GM12878 (cell line): ENCODE measurements at regions not wholly inside any gene's neighbourhood (a gene's known extent, or its start where the extent isn't known, plus 50 kb on each side); places are given as distances from the start of the nearest gene placed in this dataset.

Source experiments
- ATAC-seq: fragments of 200-7000 bp; cut with Tn5 transposase; 3 replicates; pipeline ENCODE4 v1.9.1; 2020; ENCODE audit warnings: mild to moderate bottlenecking, moderate library complexity
- BruUV-seq: library from RNA; stranded (reverse); fragments of 400-500 nt; replicated peaks from 2 replicates; lab custom pipeline; 2021; lab: Mats Ljungman, UMichigan
- CTCF ChIA-PET: fragments of 300-600 bp; sonication (Branson Sonifier 250); formaldehyde crosslinking; extraction: SDS; loops from one replicate; lab custom pipeline; 2021; ENCODE audit warnings: inconsistent platforms; lab: Yijun Ruan, JAX
- POLR2A ChIA-PET: fragments of 350-600 bp; formaldehyde crosslinking; extraction: SDS; loops from one replicate; lab custom pipeline; 2021; ENCODE audit warnings: inconsistent platforms; lab: Charles Lee
- RAD21 ChIA-PET: fragments of 300-600 bp; sonication (Branson Sonifier 250); formaldehyde crosslinking; loops from one replicate; lab custom pipeline; 2023; ENCODE audit warnings: antibody characterized with exemption; ENCODE audit not compliant: unreplicated experiment; lab: Charles Lee
- SMC1A ChIA-PET: fragments of 300-600 bp; sonication (Branson Sonifier 250); formaldehyde crosslinking; loops from one replicate; lab custom pipeline; 2023; ENCODE audit not compliant: unreplicated experiment, uncharacterized antibody; lab: Charles Lee
- DNase-seq: peaks from one replicate; pipeline ENCODE4 v3.0.0-alpha.2; 2011; ENCODE audit warnings: low read depth, low spot score
- FAIRE-seq: peaks from 3 replicates; lab custom pipeline; 2011; peaks lifted over from hg19 to GRCh38; lab: Jason Lieb, UNC
- H2AFZ ChIP-seq: 2 replicates; pipeline ENCODE4 v1.6.0; 2011; ENCODE audit warnings: low read depth, low read length, control low read depth; ENCODE audit not compliant: control insufficient read depth
- H3K27ac ChIP-seq: 2 replicates; pipeline ENCODE4 v1.5.1; 2011; ENCODE audit warnings: control low read depth; ENCODE audit not compliant: control insufficient read depth, insufficient read depth
- H3K27me3 ChIP-seq, 2 experiments: replicated peaks in 1 of 2; 2 replicates each; pipeline versions ENCODE4 v1.6.0 to v1.6.1; 2011; ENCODE audit warnings: low read length in 1 of 2; ENCODE audit not compliant: control insufficient read depth in 2 of 2, insufficient read depth in 2 of 2
- H3K36me3 ChIP-seq, 2 experiments: 2 replicates each; pipeline ENCODE4 v1.5.1; 2011; ENCODE audit warnings: low read length in 1 of 2; ENCODE audit not compliant: control insufficient read depth in 2 of 2, insufficient read depth in 2 of 2
- H3K4me1 ChIP-seq: 2 replicates; pipeline ENCODE4 v1.6.1; 2011; ENCODE audit warnings: mild to moderate bottlenecking, low read length, moderate library complexity, mixed read lengths; ENCODE audit not compliant: control insufficient read depth, insufficient read depth
- H3K4me2 ChIP-seq: 2 replicates; pipeline ENCODE4 v1.6.0; 2011; ENCODE audit warnings: control low read depth; ENCODE audit not compliant: control insufficient read depth, insufficient read depth
- H3K4me3 ChIP-seq: fragments of 200-600 bp; sonication (generic); 2 replicates; pipeline ENCODE4 v1.5.1; 2016
- H3K79me2 ChIP-seq: 2 replicates; pipeline ENCODE4 v1.6.0; 2011; ENCODE audit warnings: low read length; ENCODE audit not compliant: control insufficient read depth, insufficient read depth
- H3K9ac ChIP-seq: 2 replicates; pipeline ENCODE4 v1.8.0; 2011; ENCODE audit warnings: low read length, control low read depth, mixed read lengths; ENCODE audit not compliant: control insufficient read depth, insufficient read depth
- H3K9me3 ChIP-seq: replicated peaks from 3 replicates; pipeline ENCODE4 v1.5.1; 2011; ENCODE audit warnings: mild to moderate bottlenecking, low read length; ENCODE audit not compliant: control insufficient read depth, insufficient read depth
- H4K20me1 ChIP-seq: 2 replicates; pipeline ENCODE4 v1.6.0; 2011; ENCODE audit not compliant: control insufficient read depth, insufficient read depth
- CBFB ChIP-seq: IDR thresholded peaks from 2 replicates; pipeline ENCODE4 v1.6.1; 2016; ENCODE audit warnings: antibody characterized with exemption, low read depth
- CREM ChIP-seq: IDR thresholded peaks from 2 replicates; pipeline ENCODE4 v1.6.1; 2014; ENCODE audit warnings: antibody characterized with exemption, low read depth
- EP300 ChIP-seq, 2 experiments: fragments of 150-350 bp in 1 of 2; IDR thresholded peaks; 2 replicates each; pipeline ENCODE4 v1.6.1; 2011 to 2012; ENCODE audit warnings: low read depth in 2 of 2, low read length in 2 of 2, borderline replicate concordance in 1 of 2, improper control_type of control experiment in 1 of 2, inconsistent platforms in 1 of 2; ENCODE audit not compliant: control insufficient read depth in 1 of 2
- FOS ChIP-seq: IDR thresholded peaks from 3 replicates; pipeline ENCODE4 v1.6.1; 2011; ENCODE audit warnings: borderline replicate concordance; ENCODE audit not compliant: insufficient read length; ENCODE audit errors: extremely low read depth
- HDAC6 ChIP-seq: fragments of 200-600 bp; sonication (generic); IDR thresholded peaks from one replicate; pipeline ENCODE4 v1.8.0; 2017; ENCODE audit warnings: antibody characterized with exemption; ENCODE audit not compliant: unreplicated experiment
- NR2C1 ChIP-seq: fragments of 450-650 bp; IDR thresholded peaks from 2 replicates; pipeline ENCODE4 v1.6.1; 2017; ENCODE audit warnings: antibody characterized with exemption, mild to moderate bottlenecking, moderate library complexity
- POLR2AphosphoS2 ChIP-seq: IDR thresholded peaks from 2 replicates; pipeline ENCODE4 v1.6.1; 2011; ENCODE audit warnings: low read depth, mild to moderate bottlenecking, low read length, improper control_type of control experiment, moderate library complexity
- RAD51 ChIP-seq: fragments of 450-650 bp; IDR thresholded peaks from 2 replicates; pipeline ENCODE4 v1.6.1; 2016; ENCODE audit warnings: moderate library complexity, mild to moderate bottlenecking, inconsistent platforms
- RFX5 ChIP-seq: IDR thresholded peaks from 2 replicates; pipeline ENCODE4 v1.6.1; 2011; ENCODE audit warnings: low read depth, low read length, improper control_type of control experiment
- SRF ChIP-seq, 2 experiments: IDR thresholded peaks; 2 replicates each; pipeline ENCODE4 v1.6.1; 2011; ENCODE audit warnings: low read depth in 2 of 2, low read length in 2 of 2, mild to moderate bottlenecking in 1 of 2, moderate library complexity in 1 of 2
- YBX1 ChIP-seq: fragments of 450-650 bp; IDR thresholded peaks from 2 replicates; pipeline ENCODE4 v1.6.1; 2016; ENCODE audit warnings: antibody characterized with exemption
- WGBS: methylation state at CpG from one replicate; pipeline ENCODE4 v1.1.6; 2016; ENCODE audit warnings: low lambda C conversion rate; ENCODE audit not compliant: insufficient replicate concordance, insufficient coverage; ENCODE audit errors: missing lambda C conversion rate; 5-methylcytosine and 5-hydroxymethylcytosine counted together
- in situ Hi-C: fragments of 300-500 bp; cut with MboI; formaldehyde crosslinking; loops from 9 replicates; pipeline ENCODE4 v1.14.3; 2018; ENCODE audit warnings: mixed read lengths
- intact Hi-C: fragments of 100-400 bp; cut with micrococcal nuclease; formaldehyde crosslinking; loops from one replicate; pipeline ENCODE4 v1.14.2; 2022; ENCODE audit not compliant: unreplicated experiment
- TF ChIP-seq, protein P1 (sequence below): fragments of 450-650 bp; formaldehyde crosslinking; IDR thresholded peaks from 2 replicates; pipeline ENCODE4 v1.5.0; 2022; ENCODE audit warnings: mild to moderate bottlenecking, missing genetic modification characterization
- TF ChIP-seq, protein P2 (sequence below): IDR thresholded peaks from 2 replicates; pipeline ENCODE4 v1.6.1; 2012; ENCODE audit warnings: improper control_type of control experiment, low read depth, low read length; ENCODE audit not compliant: insufficient replicate concordance

DNA sequence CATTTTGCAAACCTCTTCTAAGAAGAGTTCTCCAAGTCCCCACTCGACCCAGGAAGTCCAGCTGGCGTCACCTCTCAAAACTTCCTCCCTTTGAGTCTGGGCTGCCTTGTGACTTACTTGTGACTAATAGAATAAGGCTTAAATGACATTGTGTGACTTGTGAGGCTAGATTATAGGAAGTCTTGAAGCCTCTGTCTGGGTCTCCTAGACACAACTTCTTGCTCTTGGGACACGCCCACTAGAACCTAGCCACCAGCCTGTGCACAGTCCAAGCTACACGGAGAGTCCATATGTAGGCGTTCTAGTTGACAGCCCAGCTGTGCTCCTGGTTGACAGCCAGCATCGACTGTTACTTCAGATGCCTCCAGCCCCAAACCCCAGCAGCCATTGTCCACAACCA is 66.7 kb upstream of the TANC2 start (continued):
- TF ChIP-seq CREM (no peak), SRF (IDR thresholded peaks at IDR 0.05; ENCODE audit: low read depth in 2 of 2, low read length in 2 of 2) (no peak), YBX1 (no peak), CBFB (no peak), EP300 (IDR thresholded peaks at IDR 0.05; ENCODE audit: borderline replicate concordance in 1 of 2, control insufficient read depth in 1 of 2, low read depth in 2 of 2, low read length in 2 of 2) (no peak), POLR2AphosphoS2 (no peak), FOS (no peak)
- TF ChIP-seq, protein P1, sequence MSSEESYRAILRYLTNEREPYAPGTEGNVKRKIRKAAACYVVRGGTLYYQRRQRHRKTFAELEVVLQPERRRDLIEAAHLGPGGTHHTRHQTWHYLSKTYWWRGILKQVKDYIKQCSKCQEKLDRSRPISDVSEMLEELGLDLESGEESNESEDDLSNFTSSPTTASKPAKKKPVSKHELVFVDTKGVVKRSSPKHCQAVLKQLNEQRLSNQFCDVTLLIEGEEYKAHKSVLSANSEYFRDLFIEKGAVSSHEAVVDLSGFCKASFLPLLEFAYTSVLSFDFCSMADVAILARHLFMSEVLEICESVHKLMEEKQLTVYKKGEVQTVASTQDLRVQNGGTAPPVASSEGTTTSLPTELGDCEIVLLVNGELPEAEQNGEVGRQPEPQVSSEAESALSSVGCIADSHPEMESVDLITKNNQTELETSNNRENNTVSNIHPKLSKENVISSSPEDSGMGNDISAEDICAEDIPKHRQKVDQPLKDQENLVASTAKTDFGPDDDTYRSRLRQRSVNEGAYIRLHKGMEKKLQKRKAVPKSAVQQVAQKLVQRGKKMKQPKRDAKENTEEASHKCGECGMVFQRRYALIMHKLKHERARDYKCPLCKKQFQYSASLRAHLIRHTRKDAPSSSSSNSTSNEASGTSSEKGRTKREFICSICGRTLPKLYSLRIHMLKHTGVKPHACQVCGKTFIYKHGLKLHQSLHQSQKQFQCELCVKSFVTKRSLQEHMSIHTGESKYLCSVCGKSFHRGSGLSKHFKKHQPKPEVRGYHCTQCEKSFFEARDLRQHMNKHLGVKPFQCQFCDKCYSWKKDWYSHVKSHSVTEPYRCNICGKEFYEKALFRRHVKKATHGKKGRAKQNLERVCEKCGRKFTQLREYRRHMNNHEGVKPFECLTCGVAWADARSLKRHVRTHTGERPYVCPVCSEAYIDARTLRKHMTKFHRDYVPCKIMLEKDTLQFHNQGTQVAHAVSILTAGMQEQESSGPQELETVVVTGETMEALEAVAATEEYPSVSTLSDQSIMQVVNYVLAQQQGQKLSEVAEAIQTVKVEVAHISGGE: no peak

DNA sequence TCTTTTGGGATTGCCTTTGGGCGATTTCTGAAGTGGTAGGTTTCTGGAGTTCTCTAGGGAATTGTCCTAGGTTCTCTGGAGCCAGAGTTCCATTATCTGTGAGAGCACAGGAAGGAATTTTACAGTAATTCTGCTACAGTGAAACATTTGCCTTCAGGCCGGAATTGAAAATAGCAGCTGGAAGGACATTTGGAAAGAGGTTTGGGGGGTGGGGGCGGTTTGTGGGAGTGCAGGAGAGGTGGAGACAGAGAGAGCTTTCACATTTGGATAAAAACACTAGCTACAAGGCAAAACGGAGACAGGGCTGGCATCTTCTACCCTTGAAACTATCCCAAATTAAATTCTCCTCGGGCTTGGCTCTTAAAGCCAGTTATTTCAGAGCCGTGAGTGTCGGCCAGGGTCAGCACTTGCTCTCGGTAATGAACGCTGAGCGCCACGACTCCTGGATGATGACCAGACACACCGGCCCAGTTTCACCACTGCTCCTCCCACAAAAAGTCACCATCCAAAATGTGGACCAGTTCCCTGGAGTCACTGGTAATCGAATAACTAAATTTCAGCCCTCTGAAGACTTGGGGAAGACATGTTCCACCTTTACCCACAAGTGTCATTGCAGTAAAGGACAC is 67.7 kb upstream of the TANC2 start:
- H3K4me1 ChIP-seq: no peaks in the 10 kb centered on the region
- in situ Hi-C loops: no loop called here
- H3K4me3 ChIP-seq: no peak overlapping the region
- no peak overlapping the region for H2AFZ ChIP-seq
- 0 out of 4 replicates have a peak, but pooled peaks cover 0 to 2% of the 10 kb centered on the region in 2 experiments for H3K27me3 ChIP-seq
- H3K4me2 ChIP-seq: no peak overlapping the region
- WGBS: 38% methylated on average over 13 of the region's 13 CpGs
- no peak for FAIRE-seq
- DNase-seq: no peak
- H3K9ac ChIP-seq: no peak overlapping the region
- no peak for ATAC-seq
- no peak overlapping the region for H3K27ac ChIP-seq
- RAD21 ChIA-PET: no interaction called here
- TF ChIP-seq NR2C1 (no peak), RFX5 (no peak), HDAC6 (no peak), RAD51 (no peak)
- TF ChIP-seq, protein P2, sequence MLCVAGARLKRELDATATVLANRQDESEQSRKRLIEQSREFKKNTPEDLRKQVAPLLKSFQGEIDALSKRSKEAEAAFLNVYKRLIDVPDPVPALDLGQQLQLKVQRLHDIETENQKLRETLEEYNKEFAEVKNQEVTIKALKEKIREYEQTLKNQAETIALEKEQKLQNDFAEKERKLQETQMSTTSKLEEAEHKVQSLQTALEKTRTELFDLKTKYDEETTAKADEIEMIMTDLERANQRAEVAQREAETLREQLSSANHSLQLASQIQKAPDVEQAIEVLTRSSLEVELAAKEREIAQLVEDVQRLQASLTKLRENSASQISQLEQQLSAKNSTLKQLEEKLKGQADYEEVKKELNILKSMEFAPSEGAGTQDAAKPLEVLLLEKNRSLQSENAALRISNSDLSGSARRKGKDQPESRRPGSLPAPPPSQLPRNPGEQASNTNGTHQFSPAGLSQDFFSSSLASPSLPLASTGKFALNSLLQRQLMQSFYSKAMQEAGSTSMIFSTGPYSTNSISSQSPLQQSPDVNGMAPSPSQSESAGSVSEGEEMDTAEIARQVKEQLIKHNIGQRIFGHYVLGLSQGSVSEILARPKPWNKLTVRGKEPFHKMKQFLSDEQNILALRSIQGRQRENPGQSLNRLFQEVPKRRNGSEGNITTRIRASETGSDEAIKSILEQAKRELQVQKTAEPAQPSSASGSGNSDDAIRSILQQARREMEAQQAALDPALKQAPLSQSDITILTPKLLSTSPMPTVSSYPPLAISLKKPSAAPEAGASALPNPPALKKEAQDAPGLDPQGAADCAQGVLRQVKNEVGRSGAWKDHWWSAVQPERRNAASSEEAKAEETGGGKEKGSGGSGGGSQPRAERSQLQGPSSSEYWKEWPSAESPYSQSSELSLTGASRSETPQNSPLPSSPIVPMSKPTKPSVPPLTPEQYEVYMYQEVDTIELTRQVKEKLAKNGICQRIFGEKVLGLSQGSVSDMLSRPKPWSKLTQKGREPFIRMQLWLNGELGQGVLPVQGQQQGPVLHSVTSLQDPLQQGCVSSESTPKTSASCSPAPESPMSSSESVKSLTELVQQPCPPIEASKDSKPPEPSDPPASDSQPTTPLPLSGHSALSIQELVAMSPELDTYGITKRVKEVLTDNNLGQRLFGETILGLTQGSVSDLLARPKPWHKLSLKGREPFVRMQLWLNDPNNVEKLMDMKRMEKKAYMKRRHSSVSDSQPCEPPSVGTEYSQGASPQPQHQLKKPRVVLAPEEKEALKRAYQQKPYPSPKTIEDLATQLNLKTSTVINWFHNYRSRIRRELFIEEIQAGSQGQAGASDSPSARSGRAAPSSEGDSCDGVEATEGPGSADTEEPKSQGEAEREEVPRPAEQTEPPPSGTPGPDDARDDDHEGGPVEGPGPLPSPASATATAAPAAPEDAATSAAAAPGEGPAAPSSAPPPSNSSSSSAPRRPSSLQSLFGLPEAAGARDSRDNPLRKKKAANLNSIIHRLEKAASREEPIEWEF: no peak
- TF ChIP-seq, all 136 proteins: peak for 0
- POLR2A ChIA-PET: no interaction called here
- intact Hi-C loops: no loop called here
- no TSS peak for BruUV-seq
- CTCF ChIA-PET: no interaction called here
- no peaks in the 10 kb centered on the region for H3K79me2 ChIP-seq
- SMC1A ChIA-PET: no interaction called here
- no peaks in the 10 kb centered on the region for H3K9me3 ChIP-seq
- no peaks in the 10 kb centered on the region; the same call in 1 of the 2 replicates for H4K20me1 ChIP-seq
- no peaks in the 10 kb centered on the region for H3K36me3 ChIP-seq
